Brain microvascular endothelial cell (primary cell): ENCODE measurements at regions not wholly inside any gene's neighbourhood (a gene's known extent, or its start where the extent isn't known, plus 50 kb on each side); places are given as distances from the start of the nearest gene placed in this dataset.

Experiments
- DNase-seq: peaks from one replicate; pipeline ENCODE4 v3.0.0-alpha.2; 2020
- H3K27ac ChIP-seq: fragments of 250-450 bp; sonication (Bioruptor Pico); 2 replicates; pipeline ENCODE4 v1.5.1; 2020; ENCODE audit warnings: mild to moderate bottlenecking, moderate library complexity
- H3K27me3 ChIP-seq: fragments of 250-450 bp; sonication (Bioruptor Pico); replicated peaks from 2 replicates; pipeline ENCODE4 v1.5.1; 2020; ENCODE audit warnings: mild to moderate bottlenecking
- H3K36me3 ChIP-seq: fragments of 250-450 bp; sonication (Bioruptor Pico); replicated peaks from 2 replicates; pipeline ENCODE4 v1.5.1; 2020; ENCODE audit warnings: mild to moderate bottlenecking
- H3K4me3 ChIP-seq: 2 replicates; pipeline ENCODE4 v1.5.1; 2011; ENCODE audit warnings: low read depth, mild to moderate bottlenecking, control low read depth, low read length, moderate library complexity
- in situ Hi-C: cut with HindIII; loops from 2 replicates; pipeline ENCODE4 v1.10.0; 2017; ENCODE audit warnings: low sequenced_read_pairs, low pct_ligation_motif_present
- TF ChIP-seq, protein P1 (sequence below): IDR thresholded peaks from 2 replicates; pipeline ENCODE4 v1.5.1; 2011; ENCODE audit warnings: low read depth, mild to moderate bottlenecking, moderate library complexity, low read length, control low read depth, inconsistent platforms; ENCODE audit errors: missing control alignments

DNA sequence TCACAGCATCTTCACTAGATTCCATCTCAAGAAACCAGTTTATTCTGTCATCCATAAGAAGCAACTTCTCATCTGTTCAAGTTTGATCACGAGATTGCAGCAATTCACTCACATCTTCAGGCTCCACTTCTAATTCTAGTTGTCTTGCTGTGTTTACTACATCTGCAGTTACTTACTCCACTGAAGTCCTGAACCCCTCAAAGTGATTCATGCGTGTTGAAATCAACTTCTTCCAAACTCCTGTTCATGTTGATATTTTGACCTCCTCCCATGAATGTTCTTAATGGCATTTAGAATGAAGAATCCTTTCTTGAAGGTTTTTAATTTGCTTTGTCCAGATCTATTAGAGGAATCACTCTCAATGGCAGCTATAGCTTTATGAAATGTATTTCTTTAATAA lies 287.6 kb upstream of the TBL1XR1 start:
- Histone ChIP-seq H3K4me3 (no peak overlapping the region), H3K27ac (no peak overlapping the region), H3K36me3 (no peaks in the 10 kb centered on the region), H3K27me3 (no peaks in the 10 kb centered on the region)
- TF ChIP-seq, protein P1, sequence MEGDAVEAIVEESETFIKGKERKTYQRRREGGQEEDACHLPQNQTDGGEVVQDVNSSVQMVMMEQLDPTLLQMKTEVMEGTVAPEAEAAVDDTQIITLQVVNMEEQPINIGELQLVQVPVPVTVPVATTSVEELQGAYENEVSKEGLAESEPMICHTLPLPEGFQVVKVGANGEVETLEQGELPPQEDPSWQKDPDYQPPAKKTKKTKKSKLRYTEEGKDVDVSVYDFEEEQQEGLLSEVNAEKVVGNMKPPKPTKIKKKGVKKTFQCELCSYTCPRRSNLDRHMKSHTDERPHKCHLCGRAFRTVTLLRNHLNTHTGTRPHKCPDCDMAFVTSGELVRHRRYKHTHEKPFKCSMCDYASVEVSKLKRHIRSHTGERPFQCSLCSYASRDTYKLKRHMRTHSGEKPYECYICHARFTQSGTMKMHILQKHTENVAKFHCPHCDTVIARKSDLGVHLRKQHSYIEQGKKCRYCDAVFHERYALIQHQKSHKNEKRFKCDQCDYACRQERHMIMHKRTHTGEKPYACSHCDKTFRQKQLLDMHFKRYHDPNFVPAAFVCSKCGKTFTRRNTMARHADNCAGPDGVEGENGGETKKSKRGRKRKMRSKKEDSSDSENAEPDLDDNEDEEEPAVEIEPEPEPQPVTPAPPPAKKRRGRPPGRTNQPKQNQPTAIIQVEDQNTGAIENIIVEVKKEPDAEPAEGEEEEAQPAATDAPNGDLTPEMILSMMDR = no peak
- no peak for DNase-seq
- in situ Hi-C loops = no loop called here

- in situ Hi-C loops = no loop called here
- Histone ChIP-seq H3K27ac (no peak overlapping the region), H3K36me3 (no peaks in the 10 kb centered on the region), H3K4me3 (no peak overlapping the region), H3K27me3 (no peaks in the 10 kb centered on the region)
- TF ChIP-seq, protein P1 = no peak
- no peak for DNase-seq
Measured at GRCh38 chr3:177487635-177488186, 290.4 kb upstream of the TBL1XR1 start.

- TF ChIP-seq, protein P1 = no peak
- no peak overlapping the region for H3K4me3 ChIP-seq
- no peak overlapping the region for H3K27ac ChIP-seq
- no peaks in the 10 kb centered on the region for H3K36me3 ChIP-seq
- DNase-seq = no peak
- H3K27me3 ChIP-seq = no peaks in the 10 kb centered on the region
- in situ Hi-C loops = no loop called here
Measured at GRCh38 chr3:177488740-177489139, 291.5 kb upstream of the TBL1XR1 start.

- Histone ChIP-seq H3K27me3 (no peaks in the 10 kb centered on the region), H3K27ac (no peak overlapping the region), H3K36me3 (no peaks in the 10 kb centered on the region), H3K4me3 (no peak overlapping the region)
- DNase-seq = no peak
- TF ChIP-seq, protein P1 = no peak
- in situ Hi-C loops = no loop called here
Measured at GRCh38 chr3:177490626-177491025, 293.3 kb upstream of the TBL1XR1 start.

- no peak for DNase-seq
- Histone ChIP-seq H3K27me3 (no peaks in the 10 kb centered on the region), H3K27ac (no peak overlapping the region), H3K36me3 (no peaks in the 10 kb centered on the region), H3K4me3 (no peak overlapping the region)
- in situ Hi-C loops = no loop called here
- TF ChIP-seq, protein P1 = no peak
Measured at GRCh38 chr3:177491296-177492032, 294.2 kb upstream of the TBL1XR1 start.

DNA sequence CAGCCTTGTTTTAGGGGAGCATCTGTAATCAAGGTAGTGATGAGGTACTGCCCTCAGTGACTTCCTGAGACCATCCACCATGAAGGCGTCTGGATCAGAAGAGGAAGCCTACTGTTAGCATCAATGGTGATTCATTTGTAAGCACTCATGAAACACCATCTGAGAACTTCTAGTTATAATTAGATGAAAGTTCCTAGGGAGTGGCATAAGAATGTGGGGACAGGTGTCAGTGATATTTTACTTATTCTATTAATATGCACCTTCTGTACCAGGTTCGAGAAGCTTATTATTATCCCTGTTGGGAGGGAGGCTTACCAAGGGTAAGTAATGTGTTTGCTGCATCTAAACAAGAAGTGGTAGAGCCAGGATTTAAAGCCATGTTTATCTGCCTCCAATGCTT lies 295.8 kb upstream of the TBL1XR1 start:
- in situ Hi-C loops = no loop called here
- Histone ChIP-seq H3K4me3 (no peak overlapping the region), H3K27me3 (no peaks in the 10 kb centered on the region), H3K36me3 (no peaks in the 10 kb centered on the region), H3K27ac (no peak overlapping the region)
- TF ChIP-seq, protein P1 = no peak
- DNase-seq = no peak
